OCI-LY1 (cell line): ENCODE measurements at regions not wholly inside any gene's neighbourhood (a gene's known extent, or its start where the extent isn't known, plus 50 kb on each side); places are given as distances from the start of the nearest gene placed in this dataset.
"Not testable (repeated sequence)": the region's sequence is repeated elsewhere in the genome, so short reads cannot be mapped to it uniquely, and the experiment has no call there.

Experiments used
- H2AFZ ChIP-seq: fragments of 200-600 bp; sonication (generic), shearing (Covaris generic); 2 replicates; pipeline ENCODE4 v1.6.0; 2014; ENCODE audit warnings: antibody characterized with exemption, mild to moderate bottlenecking, low read length
- H3F3A ChIP-seq: fragments of 200-600 bp; sonication (generic), shearing (Covaris generic); 2 replicates; pipeline ENCODE4 v1.6.0; 2014; ENCODE audit warnings: mild to moderate bottlenecking, antibody characterized with exemption, low read length, moderate library complexity; ENCODE audit not compliant: insufficient read depth
- H3K27ac ChIP-seq: fragments of 200-600 bp; sonication (generic); 2 replicates; pipeline ENCODE4 v1.5.1; 2014; ENCODE audit warnings: low read length, mixed run types, mild to moderate bottlenecking, low read depth; ENCODE audit not compliant: poor library complexity, severe bottlenecking
- H3K27me3 ChIP-seq: fragments of 200-600 bp; sonication (generic); 2 replicates; pipeline ENCODE4 v1.6.0; 2014; ENCODE audit warnings: antibody characterized with exemption, mild to moderate bottlenecking, low read length, moderate library complexity; ENCODE audit not compliant: insufficient read depth
- H3K36me3 ChIP-seq: fragments of 200-600 bp; sonication (generic); 2 replicates; pipeline ENCODE4 v1.6.1; 2014; ENCODE audit warnings: mild to moderate bottlenecking, antibody characterized with exemption, low read length, moderate library complexity, mixed read lengths; ENCODE audit not compliant: insufficient read depth
- H3K4me1 ChIP-seq: fragments of 200-600 bp; sonication (generic); 2 replicates; pipeline ENCODE4 v1.5.1; 2014; ENCODE audit warnings: mild to moderate bottlenecking, low read length, moderate library complexity; ENCODE audit not compliant: insufficient read depth, severe bottlenecking
- H3K4me2 ChIP-seq: fragments of 200-600 bp; sonication (generic), shearing (Covaris generic); 2 replicates; pipeline ENCODE4 v1.6.1; 2014; ENCODE audit warnings: low read length
- H3K4me3 ChIP-seq: fragments of 200-600 bp; sonication (generic); 2 replicates; pipeline ENCODE4 v1.5.1; 2014; ENCODE audit warnings: low read length, low read depth, mild to moderate bottlenecking, mixed read lengths; ENCODE audit not compliant: poor library complexity, severe bottlenecking
- H3K79me2 ChIP-seq: fragments of 200-600 bp; shearing (Covaris generic); 2 replicates; pipeline ENCODE4 v1.6.1; 2016; ENCODE audit warnings: mixed run types, low read length, mixed read lengths; ENCODE audit not compliant: insufficient read depth
- H3K9ac ChIP-seq: fragments of 200-600 bp; sonication (generic), shearing (Covaris generic); 2 replicates; pipeline ENCODE4 v1.6.1; 2014; ENCODE audit warnings: mild to moderate bottlenecking, low read length, mixed read lengths
- H3K9me2 ChIP-seq: fragments of 200-600 bp; sonication (generic), shearing (Covaris generic); 2 replicates; pipeline ENCODE4 v1.6.1; 2014; ENCODE audit warnings: low read depth, mild to moderate bottlenecking, low read length, mixed read lengths
- H3K9me3 ChIP-seq: fragments of 200-600 bp; shearing (Covaris generic); 2 replicates; pipeline ENCODE4 v1.6.1; 2014; ENCODE audit warnings: low read length, mixed read lengths
- H4K20me1 ChIP-seq: fragments of 200-600 bp; sonication (generic), shearing (Covaris generic); 2 replicates; pipeline ENCODE4 v1.6.0; 2016; ENCODE audit warnings: mild to moderate bottlenecking, low read length; ENCODE audit not compliant: insufficient read depth
- EZH2 ChIP-seq: fragments of 200-600 bp; sonication (generic), shearing (Covaris generic); IDR thresholded peaks from 2 replicates; pipeline ENCODE4 v1.8.0; 2017; ENCODE audit warnings: borderline replicate concordance, mixed run types, mild to moderate bottlenecking, antibody characterized with exemption, low read length, moderate library complexity, mixed read lengths
- TF ChIP-seq, protein P1 (sequence below): fragments of 200-600 bp; sonication (generic), shearing (Covaris generic); IDR thresholded peaks from 2 replicates; pipeline ENCODE4 v1.5.1; 2017; ENCODE audit warnings: mild to moderate bottlenecking, antibody characterized with exemption, low read length, moderate library complexity, mixed read lengths

DNA sequence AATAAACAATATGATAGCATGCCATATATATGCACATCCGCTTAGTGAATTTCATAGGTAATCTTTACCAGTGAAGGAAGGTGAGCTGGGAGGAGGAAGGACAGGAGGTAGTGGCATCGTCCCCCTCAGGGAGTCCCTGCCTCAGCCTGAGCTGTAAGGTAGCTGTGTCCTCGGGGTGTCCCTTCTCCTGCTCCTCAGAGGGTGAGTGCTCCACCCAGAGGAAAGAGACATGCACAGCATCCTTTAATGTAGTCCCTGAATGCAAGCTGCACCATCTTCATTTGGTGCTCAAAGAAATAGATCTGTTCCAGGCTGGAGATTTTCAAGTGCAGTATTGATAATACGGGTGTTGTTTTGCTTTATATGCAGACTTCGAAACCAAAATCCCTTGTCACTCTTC lies 330.4 kb upstream of the SFRP2 start:
- TF ChIP-seq, protein P1, sequence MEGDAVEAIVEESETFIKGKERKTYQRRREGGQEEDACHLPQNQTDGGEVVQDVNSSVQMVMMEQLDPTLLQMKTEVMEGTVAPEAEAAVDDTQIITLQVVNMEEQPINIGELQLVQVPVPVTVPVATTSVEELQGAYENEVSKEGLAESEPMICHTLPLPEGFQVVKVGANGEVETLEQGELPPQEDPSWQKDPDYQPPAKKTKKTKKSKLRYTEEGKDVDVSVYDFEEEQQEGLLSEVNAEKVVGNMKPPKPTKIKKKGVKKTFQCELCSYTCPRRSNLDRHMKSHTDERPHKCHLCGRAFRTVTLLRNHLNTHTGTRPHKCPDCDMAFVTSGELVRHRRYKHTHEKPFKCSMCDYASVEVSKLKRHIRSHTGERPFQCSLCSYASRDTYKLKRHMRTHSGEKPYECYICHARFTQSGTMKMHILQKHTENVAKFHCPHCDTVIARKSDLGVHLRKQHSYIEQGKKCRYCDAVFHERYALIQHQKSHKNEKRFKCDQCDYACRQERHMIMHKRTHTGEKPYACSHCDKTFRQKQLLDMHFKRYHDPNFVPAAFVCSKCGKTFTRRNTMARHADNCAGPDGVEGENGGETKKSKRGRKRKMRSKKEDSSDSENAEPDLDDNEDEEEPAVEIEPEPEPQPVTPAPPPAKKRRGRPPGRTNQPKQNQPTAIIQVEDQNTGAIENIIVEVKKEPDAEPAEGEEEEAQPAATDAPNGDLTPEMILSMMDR, result no peak
- TF ChIP-seq EZH2, result no peak
- H3K27me3 ChIP-seq, result no peaks in the 10 kb centered on the region
- no peaks in the 10 kb centered on the region for H3K36me3 ChIP-seq
- H3K79me2 ChIP-seq, result no peaks in the 10 kb centered on the region
- no peak overlapping the region for H3K4me2 ChIP-seq
- no peaks in the 10 kb centered on the region for H3K9me2 ChIP-seq
- H3K4me1 ChIP-seq, result no peaks in the 10 kb centered on the region
- H3K4me3 ChIP-seq, result no peak overlapping the region
- H3K27ac ChIP-seq, result no peak overlapping the region
- H3K9ac ChIP-seq, result no peak overlapping the region
- H3F3A ChIP-seq, result no peaks in the 10 kb centered on the region
- no peaks in the 10 kb centered on the region for H3K9me3 ChIP-seq
- no peaks in the 10 kb centered on the region for H4K20me1 ChIP-seq
- H2AFZ ChIP-seq, result no peak overlapping the region

DNA sequence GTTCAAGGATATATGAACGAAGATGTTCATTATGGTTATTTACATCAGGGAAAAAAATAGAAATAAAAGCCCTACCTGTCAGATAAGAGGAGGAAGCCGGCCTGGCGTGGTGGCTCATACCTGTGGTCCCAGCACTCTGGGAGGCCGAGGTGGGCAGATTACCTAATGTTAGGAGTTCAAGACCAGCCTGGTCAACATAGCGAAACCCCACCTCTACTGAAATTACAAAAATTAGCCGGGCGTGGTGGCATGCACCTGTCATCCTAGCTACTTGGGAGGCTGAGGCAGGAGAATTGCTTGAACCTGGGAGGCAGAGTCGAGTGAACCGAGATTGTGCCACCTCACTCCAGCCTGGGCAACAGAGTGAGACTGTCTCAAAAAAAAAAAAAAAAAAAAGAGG lies 328.8 kb upstream of the SFRP2 start:
- H2AFZ ChIP-seq, H3K79me2 ChIP-seq, H3K27ac ChIP-seq, H3K27me3 ChIP-seq, H3K4me2 ChIP-seq, H3K4me3 ChIP-seq, H3K4me1 ChIP-seq, H3K36me3 ChIP-seq, H4K20me1 ChIP-seq, H3K9me2 ChIP-seq, H3K9me3 ChIP-seq, H3F3A ChIP-seq, H3K9ac ChIP-seq: not testable (repeated sequence)

GRCh38 chr4:154107337-154107736 lies 318.5 kb upstream of the SFRP2 start:
- Histone ChIP-seq H4K20me1 (no peaks in the 10 kb centered on the region), H3K27ac (no peak overlapping the region), H3K9ac (no peak overlapping the region), H3K79me2 (no peaks in the 10 kb centered on the region), H3K27me3 (no peaks in the 10 kb centered on the region), H3K4me1 (no peaks in the 10 kb centered on the region), H3K9me3 (no peaks in the 10 kb centered on the region), H3F3A (no peaks in the 10 kb centered on the region), H3K4me2 (no peak overlapping the region), H3K9me2 (no peaks in the 10 kb centered on the region), H3K4me3 (no peak overlapping the region), H2AFZ (no peak overlapping the region), H3K36me3 (no peaks in the 10 kb centered on the region)
- no peak for TF ChIP-seq EZH2
- TF ChIP-seq, protein P1, result no peak

DNA sequence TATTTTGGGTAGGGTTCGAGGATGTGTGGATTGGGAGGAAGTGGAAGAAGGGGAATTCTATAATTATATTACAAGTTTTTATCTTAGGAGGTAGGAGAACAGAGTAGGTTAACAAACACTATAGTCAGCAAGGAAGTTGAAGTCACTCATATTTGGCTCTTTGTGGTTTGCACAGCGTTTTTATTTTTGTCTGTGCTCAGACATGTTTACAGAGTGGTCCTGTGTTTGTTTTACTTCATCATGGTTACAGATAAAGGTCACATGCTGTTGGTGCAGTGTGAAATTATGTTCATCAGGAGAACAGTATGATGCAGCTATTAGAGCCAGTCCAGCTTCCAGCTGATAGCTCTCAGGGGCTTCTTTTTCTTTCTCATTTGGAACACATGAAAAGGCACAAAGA lies 299.9 kb upstream of the SFRP2 start:
- Histone ChIP-seq H2AFZ (no peak overlapping the region), H3K9ac (no peak overlapping the region)
- TF ChIP-seq, protein P1, result no peak
- TF ChIP-seq EZH2, result no peak

More for the DNA sequence above, 299.9 kb upstream of the SFRP2 start:
- Histone ChIP-seq H3K4me2 (no peak overlapping the region), H3K27me3 (no peaks in the 10 kb centered on the region), H3K79me2 (no peaks in the 10 kb centered on the region), H3K36me3 (no peaks in the 10 kb centered on the region), H4K20me1 (no peaks in the 10 kb centered on the region), H3K4me3 (no peak overlapping the region), H3K9me3 (no peaks in the 10 kb centered on the region), H3K4me1 (no peaks in the 10 kb centered on the region), H3K9me2 (no peaks in the 10 kb centered on the region), H3K27ac (no peak overlapping the region), H3F3A (no peaks in the 10 kb centered on the region)
